GM19463 (cell line): ENCODE measurements at regions not wholly inside any gene's neighbourhood (a gene's known extent, or its start where the extent isn't known, plus 50 kb on each side); places are given as distances from the start of the nearest gene placed in this dataset.
"Not testable (repeated sequence)": the region's sequence is repeated elsewhere in the genome, so short reads cannot be mapped to it uniquely, and the experiment has no call there.

Experiments
- ATAC-seq: cut with Tn5 transposase; IDR thresholded peaks from one replicate; pipeline ENCODE4 v1.9.1; 2021; ENCODE audit warnings: mild to moderate bottlenecking, moderate library complexity; ENCODE audit not compliant: unreplicated experiment

DNA sequence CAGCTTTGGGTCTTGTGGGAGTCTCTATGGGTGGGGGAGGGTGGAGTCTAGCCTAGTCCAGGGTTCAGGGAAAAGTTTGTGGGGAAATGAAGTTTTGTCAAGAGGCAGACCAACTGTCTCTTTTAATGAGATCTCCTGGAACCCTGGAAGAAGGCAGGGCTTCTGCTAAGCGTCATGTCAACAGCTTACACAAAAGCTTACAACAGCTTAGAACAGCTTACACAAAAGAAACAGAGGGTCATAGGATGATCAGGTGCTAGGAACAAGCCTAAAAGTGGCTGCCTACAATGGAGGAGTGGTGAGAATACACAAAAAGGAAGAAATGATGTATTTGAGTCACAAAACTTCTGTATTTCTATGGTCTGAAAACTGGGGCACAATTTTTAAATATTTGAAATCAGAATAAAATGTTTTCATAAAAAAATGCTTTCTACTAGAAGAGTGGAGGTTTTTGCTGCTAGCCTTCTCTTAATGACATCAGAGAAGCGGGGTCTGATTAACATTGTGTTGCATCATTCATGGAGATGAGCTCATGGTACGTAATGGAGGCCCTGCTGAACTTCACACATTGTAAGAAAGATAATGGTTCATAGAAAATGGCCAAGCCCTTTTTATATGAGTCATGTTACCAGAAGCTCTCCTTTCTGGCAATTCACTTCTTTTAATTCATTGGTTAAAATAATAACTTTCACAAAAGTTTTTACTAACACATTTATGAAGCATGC lies 351.0 kb downstream of the PIK3C3 start:
- no peak for ATAC-seq

DNA sequence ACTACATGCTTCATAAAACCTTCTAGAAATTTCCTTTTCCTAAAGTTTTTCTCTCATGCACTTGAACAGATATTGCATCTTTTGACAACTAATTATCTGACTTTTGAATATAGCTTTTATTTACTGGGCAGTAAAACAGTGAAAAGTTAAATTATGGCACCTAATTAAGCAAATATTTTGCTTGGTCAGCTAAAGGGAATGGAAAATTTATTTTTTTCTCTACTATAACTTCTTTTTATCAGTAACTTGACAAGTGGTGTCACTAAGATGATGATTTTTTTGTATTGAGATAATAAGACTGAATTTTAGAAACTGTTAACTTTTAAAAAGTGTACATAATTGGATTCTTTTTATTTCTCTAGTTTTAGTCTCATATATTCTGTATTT lies 351.6 kb downstream of the PIK3C3 start:
- no peak for ATAC-seq

DNA sequence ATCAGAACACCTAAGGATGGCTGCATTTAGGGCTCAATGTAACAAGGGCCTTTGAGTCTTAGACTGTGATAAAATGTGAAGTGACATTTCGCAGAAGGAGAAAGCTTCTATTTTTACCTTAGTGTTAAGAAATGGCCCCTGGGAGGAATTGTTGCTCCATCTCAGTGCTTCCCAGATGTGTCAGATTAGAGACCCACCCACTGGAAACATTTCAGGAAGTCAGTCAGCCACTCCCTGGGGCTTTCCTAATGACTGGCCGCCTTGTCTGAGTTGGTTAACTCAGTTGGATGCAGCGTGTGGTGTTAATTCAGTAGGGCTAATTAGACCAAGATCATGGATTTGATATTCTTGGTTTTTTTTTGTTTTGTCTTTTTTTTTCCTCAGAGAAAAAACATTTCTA lies 355.9 kb downstream of the PIK3C3 start:
- ATAC-seq = no peak

DNA sequence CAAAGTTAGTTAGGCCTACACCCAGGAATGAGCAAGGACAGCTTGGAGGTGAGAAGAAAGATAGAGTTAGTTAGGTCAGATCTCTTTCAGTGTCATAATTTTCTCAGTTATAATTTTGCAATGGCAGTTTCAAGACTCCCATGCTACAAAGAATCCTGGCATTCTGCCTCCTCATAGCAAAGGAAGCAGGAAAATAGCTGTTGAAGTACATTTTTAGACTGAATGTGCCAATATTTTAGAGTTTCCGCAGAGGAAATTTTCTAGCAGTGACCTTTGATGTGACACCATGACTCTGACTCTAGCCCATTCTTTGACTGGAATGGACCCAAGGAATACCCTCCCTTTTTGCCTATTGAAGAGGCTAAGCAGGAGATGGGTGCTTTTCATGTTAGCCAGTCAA lies 371.7 kb downstream of the PIK3C3 start:
- no peak for ATAC-seq

DNA sequence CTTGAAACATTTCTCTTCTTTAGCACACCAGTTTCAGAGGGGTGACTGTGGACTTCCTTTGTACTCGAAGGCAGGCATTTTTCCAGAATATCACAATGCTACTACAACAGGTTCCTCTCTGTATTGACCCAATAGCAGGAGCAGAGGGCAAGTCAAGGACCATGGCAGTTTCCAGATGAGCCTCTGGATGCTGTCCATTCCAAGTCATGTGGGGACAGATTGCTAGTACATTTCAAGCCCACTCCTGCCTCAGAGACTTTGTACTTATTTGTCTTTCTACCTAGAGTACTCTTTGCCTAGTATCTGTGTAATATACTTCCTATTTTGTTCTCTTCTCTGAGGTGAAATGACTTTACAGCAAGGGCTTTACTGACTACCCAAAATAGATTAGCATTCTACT lies 373.9 kb downstream of the PIK3C3 start:
- no peak for ATAC-seq

DNA sequence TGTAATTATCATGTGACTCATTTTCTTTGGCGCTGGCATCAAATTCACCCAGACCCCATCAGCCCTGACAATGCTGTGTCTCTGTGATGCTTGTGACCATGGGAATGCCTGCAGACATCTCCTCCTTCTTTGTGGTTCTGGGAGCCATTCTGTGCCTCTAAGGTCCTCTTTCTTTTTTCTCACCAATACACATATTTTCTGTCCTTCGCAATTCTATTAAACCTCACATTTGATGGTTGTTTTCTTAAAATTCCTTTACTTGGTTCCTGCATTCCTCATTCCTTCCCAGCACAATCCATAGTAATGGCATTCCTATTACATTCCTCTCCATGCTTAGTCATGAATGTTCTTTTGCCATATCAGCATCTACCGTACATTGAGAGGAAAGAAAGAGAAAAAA lies 375.3 kb downstream of the PIK3C3 start:
- no peak for ATAC-seq

DNA sequence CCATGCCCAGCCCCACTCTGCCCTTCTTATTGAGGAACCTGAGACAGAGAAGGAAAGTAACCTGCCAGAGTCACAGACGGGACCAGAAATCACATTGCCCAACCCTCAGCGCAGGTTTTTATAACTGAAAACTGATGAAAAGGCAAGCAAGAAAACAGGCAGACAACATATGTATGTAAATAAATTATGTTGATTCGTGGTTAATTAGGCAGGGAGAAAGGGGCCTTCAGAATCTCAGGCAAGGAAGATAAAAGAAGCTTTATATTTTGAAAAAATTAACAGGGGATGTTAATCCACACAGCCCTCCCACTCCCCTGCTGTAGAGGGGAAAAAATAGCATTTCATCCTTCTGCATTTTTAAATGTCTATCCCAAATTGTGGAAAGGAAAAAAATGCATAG lies 378.5 kb downstream of the PIK3C3 start:
- ATAC-seq = no peak

DNA sequence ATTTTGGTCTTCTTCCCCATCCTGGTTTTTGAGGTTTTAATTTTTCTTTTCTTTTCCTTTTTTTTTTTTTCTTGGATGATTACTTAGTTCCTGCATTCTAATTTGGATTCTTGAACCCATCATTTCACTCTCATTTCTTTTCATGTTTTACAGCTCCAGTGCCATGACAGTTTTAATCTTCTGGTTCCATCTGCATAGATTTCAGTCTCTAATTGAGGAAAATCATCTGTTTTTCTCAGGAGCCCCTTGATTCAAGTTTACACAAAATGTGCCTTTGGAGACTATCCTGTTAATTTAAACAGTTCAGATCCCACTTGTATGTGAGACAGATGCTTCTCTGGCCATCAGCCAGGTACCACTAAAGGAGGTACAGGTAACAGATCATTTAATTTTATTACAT lies 379.9 kb downstream of the PIK3C3 start:
- no peak for ATAC-seq

DNA sequence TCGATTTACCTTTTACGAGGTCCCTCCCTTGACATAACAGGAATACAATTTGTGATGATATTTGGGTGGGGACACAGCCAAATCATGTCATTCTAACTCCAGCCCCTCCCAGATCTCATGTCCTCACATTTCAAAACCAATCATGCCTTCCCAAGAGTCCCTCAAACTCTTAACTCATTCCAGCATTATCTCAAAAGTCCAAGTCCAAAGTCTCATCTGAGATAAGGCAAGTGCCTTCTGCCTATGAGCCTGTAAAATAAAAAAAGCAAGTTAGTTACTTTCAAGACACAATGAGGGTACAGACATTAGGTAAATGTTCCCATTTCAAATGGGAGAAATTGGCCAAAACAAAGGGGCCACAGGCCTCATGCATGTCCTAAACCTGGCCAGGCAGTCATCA lies 381.1 kb downstream of the PIK3C3 start:
- ATAC-seq = no peak

DNA sequence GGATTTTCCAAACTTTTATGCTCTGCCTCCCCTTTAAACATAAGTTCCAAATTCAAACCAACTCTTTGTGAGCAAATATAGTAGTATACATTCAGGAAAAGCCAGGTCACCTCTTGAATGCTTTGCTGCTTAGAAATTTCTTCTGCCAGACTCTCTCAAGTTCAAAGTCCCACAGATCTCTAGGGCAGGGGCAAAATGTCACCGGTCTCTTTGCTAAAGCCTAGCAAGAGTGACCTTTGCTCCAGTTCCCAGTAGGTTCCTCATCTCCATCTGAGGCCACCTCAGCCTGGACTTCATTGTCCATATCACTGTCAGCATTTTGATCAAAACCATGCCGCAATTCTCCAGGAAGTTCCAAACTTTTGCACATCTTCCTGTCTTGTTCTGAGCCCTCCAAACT lies 382.3 kb downstream of the PIK3C3 start:
- not testable (repeated sequence) for ATAC-seq

DNA sequence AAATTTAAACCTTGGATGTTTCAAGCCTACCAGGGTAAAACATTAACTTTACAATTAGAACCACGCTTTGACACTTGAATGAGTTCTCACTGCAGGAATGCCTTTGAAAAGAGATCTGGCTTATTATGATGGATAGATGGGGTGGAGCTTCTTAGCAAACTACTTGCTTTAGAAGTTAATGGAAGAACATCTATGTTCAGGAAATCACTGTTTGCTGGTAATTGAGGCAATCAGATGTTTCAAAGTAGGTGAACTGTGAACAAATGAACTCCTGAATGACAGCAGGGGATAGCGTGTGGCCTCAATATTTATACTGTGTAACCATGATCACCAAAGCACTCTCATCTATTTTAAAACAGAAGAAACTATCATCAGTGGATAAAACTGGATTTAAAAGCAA lies 383.6 kb downstream of the PIK3C3 start:
- no peak for ATAC-seq

DNA sequence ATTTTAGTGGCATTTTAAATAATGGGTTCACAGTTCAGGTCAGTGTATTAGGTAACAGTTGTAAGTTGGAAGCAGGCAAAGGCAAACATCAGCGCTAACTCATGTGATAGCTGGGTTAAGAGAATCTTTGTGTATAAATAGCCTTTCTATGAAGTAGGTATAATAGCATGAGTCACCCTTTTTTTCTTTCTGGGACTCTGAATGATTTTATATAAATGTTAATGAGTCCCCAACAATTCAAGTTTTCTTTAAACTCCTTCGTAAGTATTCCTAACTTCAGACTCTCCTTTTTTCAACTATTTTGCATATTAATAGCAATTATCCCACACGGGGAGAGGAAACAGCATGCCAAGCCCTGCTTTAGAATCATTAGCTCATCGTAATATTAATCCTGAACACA lies 384.3 kb downstream of the PIK3C3 start:
- no peak for ATAC-seq

DNA sequence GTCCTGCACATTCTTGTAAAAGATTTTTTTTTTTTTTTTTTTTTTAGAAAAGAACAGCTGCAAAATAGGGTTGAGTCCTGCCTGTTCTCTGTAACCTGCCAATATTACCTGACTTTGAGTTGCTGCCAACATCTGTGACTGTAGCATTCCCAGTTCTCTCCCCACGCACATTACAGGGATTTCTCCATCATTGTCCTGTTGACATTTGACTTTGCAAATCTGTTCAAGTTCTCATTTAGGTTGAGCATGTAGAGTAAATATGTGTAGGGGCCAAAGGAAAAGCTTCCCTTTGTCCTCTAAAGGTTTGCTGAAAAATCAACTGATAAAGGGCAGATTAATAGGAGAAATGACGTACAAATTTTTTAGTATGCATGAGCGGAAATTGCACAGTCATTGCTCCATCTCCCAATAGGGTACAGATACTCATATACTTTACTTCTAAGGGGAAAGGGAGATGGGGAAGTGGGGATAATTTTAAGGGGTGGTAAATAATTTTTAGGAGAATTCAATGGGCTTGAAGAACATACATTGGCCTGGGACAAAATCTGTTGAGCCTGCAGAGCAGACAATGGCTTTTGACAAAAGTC lies 385.5 kb downstream of the PIK3C3 start:
- no peak for ATAC-seq

DNA sequence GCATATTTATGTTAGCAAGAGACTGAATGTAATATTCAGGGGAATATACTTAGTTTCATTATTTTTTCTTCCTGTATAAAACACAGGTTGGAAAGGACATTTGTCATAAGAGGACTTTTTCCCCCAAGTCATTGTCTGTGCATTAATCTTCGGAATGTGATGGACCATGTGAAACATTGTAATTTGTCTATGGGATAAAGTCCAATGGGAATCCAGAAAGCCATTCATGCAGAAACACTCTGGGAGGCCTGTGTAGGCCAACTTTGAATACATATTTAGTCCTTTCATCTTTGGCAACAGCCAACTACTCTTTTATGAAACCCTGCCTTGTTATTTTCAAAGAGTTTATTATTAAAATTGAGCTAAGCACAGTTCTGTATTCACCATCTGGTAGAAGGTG lies 386.4 kb downstream of the PIK3C3 start:
- ATAC-seq = no peak

DNA sequence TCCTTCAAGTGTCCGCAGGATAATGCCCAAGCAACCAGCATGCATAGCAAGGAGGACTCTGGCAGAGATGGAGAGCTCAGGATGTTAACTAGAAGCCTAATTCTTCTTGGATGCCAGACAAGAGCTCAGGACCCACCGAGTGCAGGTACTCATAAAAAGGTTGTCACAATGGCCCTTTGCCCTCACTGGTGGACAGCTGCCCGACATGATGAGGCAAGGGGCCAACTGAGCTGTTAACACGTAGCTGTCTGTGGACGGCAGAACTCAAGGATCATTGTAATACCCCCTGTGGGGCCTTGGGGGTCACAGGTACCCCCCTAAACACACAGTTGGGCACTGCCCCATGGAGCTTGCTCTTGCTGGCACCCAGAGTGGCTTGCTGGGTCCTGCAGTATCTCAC lies 393.7 kb downstream of the PIK3C3 start:
- no peak for ATAC-seq

DNA sequence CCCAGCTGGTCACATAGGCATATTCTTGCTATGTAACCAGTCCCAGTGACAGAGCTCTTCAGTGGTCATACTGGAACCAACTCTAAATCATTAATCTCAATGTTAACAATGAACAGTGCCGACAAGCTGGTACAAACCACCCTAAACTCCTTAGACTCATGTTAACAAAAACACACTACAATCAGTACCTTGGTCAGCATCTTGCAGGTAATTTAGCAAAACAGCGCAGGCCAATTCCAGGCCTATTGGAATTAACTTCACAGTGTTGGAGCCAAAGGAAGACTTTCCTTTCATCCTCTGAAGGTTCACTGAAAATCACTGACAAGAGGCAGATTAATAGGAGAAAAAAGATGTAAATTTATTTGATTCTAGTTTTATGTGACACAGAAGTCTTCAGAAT lies 396.4 kb downstream of the PIK3C3 start:
- no peak for ATAC-seq

DNA sequence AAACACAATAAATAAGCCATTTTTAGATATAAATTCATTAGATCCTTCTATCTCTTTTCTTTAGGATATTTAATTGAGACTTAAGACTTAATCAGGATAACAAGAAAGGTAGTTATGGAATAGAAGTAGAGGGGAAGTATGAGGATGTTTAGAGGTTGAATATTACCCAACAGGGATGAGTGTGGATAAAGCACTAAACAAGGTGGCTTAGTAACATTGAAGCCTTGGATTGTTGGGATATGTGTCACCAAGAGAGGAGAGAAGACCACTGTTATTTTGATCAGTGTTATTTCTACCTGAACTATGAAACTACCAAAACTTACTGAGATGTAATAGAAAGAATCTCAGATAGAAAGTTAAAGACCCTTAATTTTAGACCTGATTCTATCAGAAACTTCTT lies 405.7 kb downstream of the PIK3C3 start:
- ATAC-seq = no peak

DNA sequence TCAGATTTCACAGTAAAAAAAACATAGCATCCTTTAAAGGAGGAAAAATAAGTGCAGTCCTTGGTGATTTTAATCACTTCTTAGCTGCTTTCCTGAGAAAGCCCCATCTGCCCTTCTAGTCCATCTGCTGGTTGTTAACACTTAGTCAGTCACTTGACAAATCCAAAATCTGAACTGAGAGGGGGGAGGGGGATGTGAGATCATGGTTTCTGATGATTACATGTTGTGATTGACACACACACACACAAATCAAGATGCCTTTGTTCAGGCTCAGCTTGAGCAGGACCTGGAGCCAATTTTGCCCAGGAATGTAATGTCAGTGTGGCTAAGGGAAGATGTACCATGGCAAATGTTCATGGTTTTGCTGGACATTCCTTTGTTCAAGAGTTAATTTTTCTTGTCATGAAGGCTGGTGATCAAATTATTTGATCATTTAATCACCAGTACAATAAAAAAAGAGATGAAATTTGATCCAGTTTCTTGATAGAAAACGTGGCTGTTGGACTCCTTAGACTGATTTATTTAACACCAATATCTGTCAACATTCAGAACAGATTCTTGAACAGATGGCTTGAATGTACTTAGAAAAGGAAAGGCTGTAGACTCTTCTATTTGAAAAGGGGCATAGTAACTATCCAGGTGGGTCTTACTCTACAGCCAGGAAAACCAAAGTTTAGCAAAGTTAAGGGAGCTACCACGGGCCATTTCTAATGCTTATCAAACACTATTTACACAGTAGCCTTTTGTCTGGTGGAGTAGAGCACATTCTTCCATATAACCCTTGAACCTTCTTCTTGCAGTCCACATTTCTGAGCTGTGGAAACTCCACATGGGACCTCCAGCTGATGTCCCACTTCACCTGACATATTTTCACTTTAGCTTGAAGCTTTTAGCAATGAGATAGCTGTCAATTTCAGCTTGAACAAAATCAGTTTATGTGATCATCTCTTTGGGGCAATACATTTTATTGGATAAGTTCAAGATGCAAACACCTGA lies 408.7 kb downstream of the PIK3C3 start:
- ATAC-seq = no peak

DNA sequence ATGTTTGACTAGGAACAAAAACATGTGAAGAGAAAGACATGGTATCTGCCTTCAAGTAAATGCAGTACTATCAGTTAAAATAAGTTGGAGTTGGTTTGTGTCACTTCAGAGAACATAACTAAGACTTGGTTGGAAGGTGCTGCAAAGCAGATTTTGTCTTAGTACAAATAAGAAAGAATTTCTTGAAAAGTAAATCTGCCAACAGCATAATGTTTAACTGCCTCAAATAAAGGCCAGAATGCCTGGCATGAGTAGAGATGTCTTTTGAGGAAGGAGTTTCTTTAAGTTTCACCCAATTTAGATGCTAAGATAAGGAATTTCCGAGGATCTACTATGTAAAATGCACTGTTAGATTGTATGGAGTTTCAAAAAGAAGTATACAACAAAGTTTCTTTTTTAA lies 409.7 kb downstream of the PIK3C3 start:
- no peak for ATAC-seq

DNA sequence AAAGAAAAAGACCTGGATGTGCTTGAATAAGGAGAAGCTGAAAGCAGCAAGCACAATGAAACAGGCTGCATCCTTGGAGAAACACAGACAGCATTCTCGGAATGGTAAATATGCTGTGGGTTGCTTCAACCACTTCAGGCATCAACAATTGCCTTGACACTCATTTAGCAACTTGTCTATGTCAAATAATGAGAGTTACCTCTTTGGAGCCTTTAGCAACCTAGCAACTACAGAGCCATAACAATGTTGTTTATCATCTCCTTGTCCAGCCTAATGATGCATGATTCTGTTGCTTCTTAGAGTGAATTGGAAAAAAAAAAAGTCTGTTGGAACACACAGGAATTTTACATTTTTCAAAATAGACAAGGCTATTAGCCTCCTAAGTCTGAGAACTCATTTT lies 410.6 kb downstream of the PIK3C3 start:
- ATAC-seq = no peak

DNA sequence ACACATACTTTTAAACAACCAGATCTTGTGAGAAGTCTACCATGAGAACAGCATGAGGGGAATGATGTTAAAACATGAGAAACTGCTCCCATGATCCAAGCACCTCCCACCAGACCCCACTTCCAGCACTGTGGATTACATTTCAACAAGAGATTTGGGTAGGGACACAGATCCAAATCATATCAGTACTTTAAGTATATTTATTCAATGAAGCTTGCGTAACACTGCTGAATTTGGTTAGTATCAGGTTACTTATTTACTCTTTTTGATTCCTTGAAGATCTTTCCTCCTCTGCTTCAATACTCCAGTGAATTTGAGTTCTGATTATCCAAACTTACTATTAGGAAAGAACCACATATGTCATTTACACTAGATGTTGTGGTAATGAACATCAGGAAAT lies 418.6 kb downstream of the PIK3C3 start:
- ATAC-seq = no peak

DNA sequence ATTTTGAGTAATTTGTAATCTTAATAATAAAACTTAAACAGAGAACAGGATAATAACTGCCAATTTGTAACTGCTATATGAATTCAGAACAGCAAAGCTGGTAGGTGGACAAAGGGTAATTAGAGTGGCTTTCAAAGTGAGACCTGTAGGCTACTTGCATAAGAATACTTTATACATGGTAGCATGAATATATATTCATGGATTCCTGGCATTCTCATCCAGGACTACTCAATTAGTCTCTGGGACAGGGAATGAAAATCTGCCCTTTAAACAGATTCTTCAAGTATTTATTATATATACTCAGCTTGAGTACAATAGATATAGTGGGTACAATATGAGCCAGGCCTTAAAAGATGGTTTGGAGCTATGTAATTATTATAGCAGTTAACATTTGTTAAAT lies 419.9 kb downstream of the PIK3C3 start:
- no peak for ATAC-seq
